ENCODE measurements at regions not wholly inside any gene's neighbourhood (a gene's known extent, or its start where the extent isn't known, plus 50 kb on each side); places are given as distances from the start of the nearest gene placed in this dataset.

DNA sequence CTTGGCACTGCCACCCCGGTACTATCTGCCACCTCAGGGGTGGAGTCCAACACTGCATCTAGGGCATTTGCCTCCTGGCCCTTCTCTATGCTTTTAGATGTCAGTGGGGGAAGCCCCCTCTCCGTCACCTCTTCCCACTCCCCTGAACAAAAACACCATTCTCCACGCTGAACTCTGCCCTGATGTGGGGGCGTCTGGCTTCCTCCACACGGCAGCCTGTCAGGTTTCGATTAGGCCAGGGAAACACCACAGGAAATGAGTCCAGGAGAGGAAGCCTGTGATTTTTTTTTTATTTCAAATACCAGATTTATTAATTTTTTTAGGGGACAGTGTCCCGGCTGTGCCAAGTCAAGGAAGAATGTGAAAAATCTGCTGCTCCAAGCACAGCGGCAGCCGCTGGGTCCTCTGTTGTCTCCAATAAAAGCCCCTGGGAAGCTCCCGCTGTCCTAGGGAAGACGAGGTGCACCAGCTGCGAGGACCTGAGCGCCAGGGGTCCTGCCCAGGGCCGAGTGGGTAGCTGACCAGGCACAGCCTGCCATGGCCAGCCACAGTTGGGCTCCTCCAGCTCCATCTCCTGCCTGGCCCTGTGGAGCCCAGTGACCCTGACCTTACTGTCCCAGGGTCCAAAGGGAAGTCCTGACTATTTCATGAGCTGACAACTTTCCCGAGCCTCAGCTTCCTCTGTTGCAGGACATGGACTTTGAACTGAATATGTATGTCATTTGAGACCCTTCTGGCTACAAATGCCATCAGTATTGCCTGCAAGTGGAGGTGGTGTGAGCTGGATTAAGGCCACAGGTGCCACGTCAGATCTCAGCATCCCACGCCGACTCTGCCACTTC is 336.7 kb downstream of the FOXL1 start:
- Mint-ChIP-seq H3K4me3 (no peak overlapping the region), H3K27me3 (no peaks in the 10 kb centered on the region), H3K9me3 (no peaks in the 10 kb centered on the region), H3K4me1 (no peaks in the 10 kb centered on the region), H3K36me3 (ENCODE audit: low read depth) (no peaks in the 10 kb centered on the region), H3K27ac (no peak overlapping the region)
- intact Hi-C loops (cut with micrococcal nuclease), result no loop called here
- CTCF ChIA-PET, result no interaction called here
- ATAC-seq (ENCODE audit: low read depth), result no peak
- POLR2A ChIA-PET, result no interaction called here
- TF ChIP-seq, protein P1, sequence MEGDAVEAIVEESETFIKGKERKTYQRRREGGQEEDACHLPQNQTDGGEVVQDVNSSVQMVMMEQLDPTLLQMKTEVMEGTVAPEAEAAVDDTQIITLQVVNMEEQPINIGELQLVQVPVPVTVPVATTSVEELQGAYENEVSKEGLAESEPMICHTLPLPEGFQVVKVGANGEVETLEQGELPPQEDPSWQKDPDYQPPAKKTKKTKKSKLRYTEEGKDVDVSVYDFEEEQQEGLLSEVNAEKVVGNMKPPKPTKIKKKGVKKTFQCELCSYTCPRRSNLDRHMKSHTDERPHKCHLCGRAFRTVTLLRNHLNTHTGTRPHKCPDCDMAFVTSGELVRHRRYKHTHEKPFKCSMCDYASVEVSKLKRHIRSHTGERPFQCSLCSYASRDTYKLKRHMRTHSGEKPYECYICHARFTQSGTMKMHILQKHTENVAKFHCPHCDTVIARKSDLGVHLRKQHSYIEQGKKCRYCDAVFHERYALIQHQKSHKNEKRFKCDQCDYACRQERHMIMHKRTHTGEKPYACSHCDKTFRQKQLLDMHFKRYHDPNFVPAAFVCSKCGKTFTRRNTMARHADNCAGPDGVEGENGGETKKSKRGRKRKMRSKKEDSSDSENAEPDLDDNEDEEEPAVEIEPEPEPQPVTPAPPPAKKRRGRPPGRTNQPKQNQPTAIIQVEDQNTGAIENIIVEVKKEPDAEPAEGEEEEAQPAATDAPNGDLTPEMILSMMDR (IDR thresholded peaks at IDR 0.05), result no peak
- DNase-seq, result no peak

DNA sequence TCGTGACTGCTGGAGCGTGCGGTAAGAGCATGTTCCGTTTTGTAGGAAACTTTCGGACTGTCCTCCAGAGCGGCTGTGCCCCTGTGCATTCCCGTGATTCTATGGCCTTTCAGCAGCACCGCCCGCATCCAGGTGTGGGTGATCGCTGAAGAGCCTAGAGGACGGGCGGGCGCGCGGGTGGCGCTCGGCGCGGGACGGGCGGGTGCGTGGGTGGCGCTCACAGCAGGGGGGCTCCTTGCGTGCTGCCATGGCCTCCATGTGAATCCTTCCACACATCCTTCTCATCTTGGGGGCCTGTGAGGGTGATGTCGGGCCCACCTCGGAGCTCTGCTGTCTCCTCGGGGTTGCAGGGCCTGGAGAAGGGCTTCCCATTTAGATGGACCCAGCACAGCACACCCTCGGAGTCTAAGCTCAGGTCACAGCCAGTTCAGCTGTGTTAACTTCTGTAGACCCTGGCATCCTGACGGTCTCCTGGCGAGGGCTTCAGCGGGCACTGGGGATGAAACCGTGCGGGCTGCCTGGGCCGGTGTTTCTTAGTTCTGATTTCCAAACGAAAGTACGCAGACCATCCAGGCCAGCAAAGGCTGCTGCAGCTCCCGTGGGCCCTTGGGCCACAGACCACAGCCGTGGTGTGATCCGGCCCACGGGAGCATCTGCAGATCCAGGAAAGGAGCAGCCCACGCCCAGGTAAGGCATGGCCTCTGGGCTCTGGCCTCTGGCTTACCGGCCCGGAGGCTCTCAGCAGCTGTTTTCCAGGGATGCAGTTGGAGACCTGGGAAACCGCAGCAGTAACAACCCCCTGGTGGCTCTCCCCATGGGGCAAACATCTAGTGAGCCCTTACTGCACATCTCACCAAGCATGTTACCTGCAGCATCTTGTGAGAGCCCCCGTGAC is 339.4 kb downstream of the FOXL1 start:
- ATAC-seq (ENCODE audit: low read depth), result no peak
- Mint-ChIP-seq H3K27me3 (peaks cover 2% of the 10 kb centered on the region), H3K36me3 (ENCODE audit: low read depth) (no peaks in the 10 kb centered on the region), H3K4me3 (no peak overlapping the region), H3K9me3 (peaks cover 4% of the 10 kb centered on the region), H3K27ac (no peak overlapping the region), H3K4me1 (no peaks in the 10 kb centered on the region)
- POLR2A ChIA-PET, result no interaction called here
- CTCF ChIA-PET, result no interaction called here
- DNase-seq, result no peak
- TF ChIP-seq, protein P1 (IDR thresholded peaks at IDR 0.05), result no peak
- intact Hi-C loops (cut with micrococcal nuclease), result no loop called here

GRCh38 chr16:86918637-86919036 is 340.3 kb downstream of the FOXL1 start:
- Mint-ChIP-seq H3K9me3 (peaks cover 4% of the 10 kb centered on the region), H3K4me1 (no peaks in the 10 kb centered on the region), H3K36me3 (ENCODE audit: low read depth) (no peaks in the 10 kb centered on the region), H3K27me3 (peaks cover 10% of the 10 kb centered on the region), H3K27ac (no peak overlapping the region), H3K4me3 (no peak overlapping the region)
- CTCF ChIA-PET, result no interaction called here
- ATAC-seq (ENCODE audit: low read depth) (no peak), DNase-seq (no peak)
- intact Hi-C loops (cut with micrococcal nuclease), result no loop called here
- POLR2A ChIA-PET, result no interaction called here
- TF ChIP-seq, protein P1 (IDR thresholded peaks at IDR 0.05), result no peak

- CTCF ChIA-PET, result no interaction called here
- POLR2A ChIA-PET, result no interaction called here
- intact Hi-C loops (cut with micrococcal nuclease), result no loop called here
- Mint-ChIP-seq H3K36me3 (ENCODE audit: low read depth) (no peaks in the 10 kb centered on the region), H3K4me1 (no peaks in the 10 kb centered on the region), H3K27ac (no peak overlapping the region), H3K9me3 (peaks cover 4% of the 10 kb centered on the region), H3K4me3 (no peak overlapping the region), H3K27me3 (peaks cover 13% of the 10 kb centered on the region)
- TF ChIP-seq, protein P1 (IDR thresholded peaks at IDR 0.05), result no peak
- DNase-seq (no peak), ATAC-seq (ENCODE audit: low read depth) (no peak)
These were observed 340.7 kb downstream of the FOXL1 start for GRCh38 chr16:86919078-86919477.

DNA sequence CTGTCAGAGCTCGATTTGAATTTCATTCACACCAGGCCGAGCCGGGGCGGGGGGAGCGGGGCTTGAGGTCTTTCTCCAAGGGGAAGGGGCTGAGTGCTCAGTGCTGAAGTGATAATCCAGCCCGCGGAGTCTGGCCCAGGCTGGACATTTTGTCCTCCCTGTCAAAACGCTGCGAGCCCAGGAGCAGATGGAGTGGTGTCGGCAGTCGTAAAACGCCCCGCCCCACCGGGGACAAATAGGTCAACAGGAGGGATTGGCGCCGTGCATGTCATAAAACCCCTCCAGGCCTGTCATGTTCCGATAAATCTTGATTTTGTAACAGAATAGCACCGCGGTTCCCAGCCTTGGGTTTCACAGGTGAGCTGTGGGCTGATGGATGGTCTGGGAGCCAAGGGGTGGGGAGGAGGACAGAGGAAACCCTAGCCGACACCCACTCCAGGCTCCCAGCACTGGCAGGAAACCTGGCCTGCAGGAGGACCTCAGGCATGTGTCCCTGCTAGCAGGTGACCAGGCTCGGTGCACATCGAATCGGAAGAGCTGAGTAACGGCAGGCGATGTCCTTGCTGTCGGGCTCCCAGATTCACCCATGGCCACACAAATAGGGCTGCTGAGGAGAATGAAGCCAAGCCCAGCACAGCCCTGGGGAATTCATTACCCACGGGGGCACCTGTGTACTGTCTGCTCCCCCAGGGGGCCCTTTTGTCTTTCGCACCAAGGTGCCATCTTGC is 341.4 kb downstream of the FOXL1 start:
- POLR2A ChIA-PET, result no interaction called here
- no peak overlapping the region for H3K4me3 Mint-ChIP-seq
- intact Hi-C loops (cut with micrococcal nuclease), result no loop called here
- no peak overlapping the region for H3K27ac Mint-ChIP-seq
- TF ChIP-seq, protein P1 (IDR thresholded peaks at IDR 0.05), result no peak
- peaks cover 18% of the 10 kb centered on the region for H3K27me3 Mint-ChIP-seq
- CTCF ChIA-PET, result no interaction called here
- peaks cover 4% of the 10 kb centered on the region for H3K9me3 Mint-ChIP-seq
- no peaks in the 10 kb centered on the region for H3K4me1 Mint-ChIP-seq
- ATAC-seq (ENCODE audit: low read depth), result no peak
- no peaks in the 10 kb centered on the region for H3K36me3 Mint-ChIP-seq (ENCODE audit: low read depth)
- DNase-seq, result no peak

Data from activated B cell treated with CpG ODN at 0.5 μM for 24 hours (primary cell).